ENCODE measurements at regions not wholly inside any gene's neighbourhood (a gene's known extent, or its start where the extent isn't known, plus 50 kb on each side); places are given as distances from the start of the nearest gene placed in this dataset.

GRCh38 chr4:57318703-57319102 is 208.5 kb upstream of the IGFBP7 start:
- Histone ChIP-seq H3F3A (ENCODE audit: control insufficient read depth, insufficient read depth) (no peaks in the 10 kb centered on the region), H3K79me2 (ENCODE audit: control insufficient read depth, low read length) (no peaks in the 10 kb centered on the region), H3K9me3 (ENCODE audit: control insufficient read depth, insufficient read depth, low read length) (no peaks in the 10 kb centered on the region), H3K4me3 (ENCODE audit: low read length) (no peak overlapping the region), H3K9me2 (replicated peaks; ENCODE audit: control insufficient read depth, low read length) (no peaks in the 10 kb centered on the region), H3K27me3 (ENCODE audit: control insufficient read depth, low read length) (0 out of 2 replicates have a peak, but pooled peaks cover 3% of the 10 kb centered on the region), H3K4me2 (ENCODE audit: low read length) (no peak overlapping the region), H3K27ac (ENCODE audit: low read depth, low read length) (no peak overlapping the region), H3K4me1 (ENCODE audit: control insufficient read depth, low read length) (no peaks in the 10 kb centered on the region), H3K36me3 (ENCODE audit: control insufficient read depth, low read length) (no peaks in the 10 kb centered on the region), H4K20me1 (ENCODE audit: control insufficient read depth, insufficient read depth, low read depth, low read length) (no peaks in the 10 kb centered on the region)
- TF ChIP-seq EZH2phosphoT487 (IDR thresholded peaks at IDR 0.05; ENCODE audit: borderline replicate concordance, low read length): no peak
- TF ChIP-seq, protein P1, sequence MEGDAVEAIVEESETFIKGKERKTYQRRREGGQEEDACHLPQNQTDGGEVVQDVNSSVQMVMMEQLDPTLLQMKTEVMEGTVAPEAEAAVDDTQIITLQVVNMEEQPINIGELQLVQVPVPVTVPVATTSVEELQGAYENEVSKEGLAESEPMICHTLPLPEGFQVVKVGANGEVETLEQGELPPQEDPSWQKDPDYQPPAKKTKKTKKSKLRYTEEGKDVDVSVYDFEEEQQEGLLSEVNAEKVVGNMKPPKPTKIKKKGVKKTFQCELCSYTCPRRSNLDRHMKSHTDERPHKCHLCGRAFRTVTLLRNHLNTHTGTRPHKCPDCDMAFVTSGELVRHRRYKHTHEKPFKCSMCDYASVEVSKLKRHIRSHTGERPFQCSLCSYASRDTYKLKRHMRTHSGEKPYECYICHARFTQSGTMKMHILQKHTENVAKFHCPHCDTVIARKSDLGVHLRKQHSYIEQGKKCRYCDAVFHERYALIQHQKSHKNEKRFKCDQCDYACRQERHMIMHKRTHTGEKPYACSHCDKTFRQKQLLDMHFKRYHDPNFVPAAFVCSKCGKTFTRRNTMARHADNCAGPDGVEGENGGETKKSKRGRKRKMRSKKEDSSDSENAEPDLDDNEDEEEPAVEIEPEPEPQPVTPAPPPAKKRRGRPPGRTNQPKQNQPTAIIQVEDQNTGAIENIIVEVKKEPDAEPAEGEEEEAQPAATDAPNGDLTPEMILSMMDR (IDR thresholded peaks at IDR 0.05; ENCODE audit: low read depth, low read length, poor library complexity, severe bottlenecking): no peak

DNA sequence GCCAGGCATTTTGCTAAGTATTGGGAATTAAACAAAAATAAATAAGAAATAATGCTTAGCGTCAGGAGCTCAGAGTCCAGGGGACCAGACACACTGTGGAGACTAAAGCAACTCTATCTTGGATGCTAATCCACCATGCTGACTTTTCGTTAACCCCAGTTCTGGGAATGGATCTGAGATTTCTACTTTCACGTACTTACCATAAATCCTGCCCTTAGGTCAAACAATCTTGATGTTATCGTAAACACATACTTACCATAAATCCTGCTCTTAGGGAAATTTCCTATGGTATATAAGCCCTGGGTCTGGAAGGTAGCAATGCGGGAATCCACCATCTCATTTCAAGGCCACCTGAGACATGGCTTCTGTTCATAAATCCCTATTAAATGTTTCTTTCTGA is 204.5 kb upstream of the IGFBP7 start:
- H4K20me1 ChIP-seq (ENCODE audit: control insufficient read depth, insufficient read depth, low read depth, low read length): no peaks in the 10 kb centered on the region
- H3K4me3 ChIP-seq (ENCODE audit: low read length): no peak overlapping the region
- no peaks in the 10 kb centered on the region for H3K79me2 ChIP-seq (ENCODE audit: control insufficient read depth, low read length)
- no peak for TF ChIP-seq EZH2phosphoT487 (IDR thresholded peaks at IDR 0.05; ENCODE audit: borderline replicate concordance, low read length)
- TF ChIP-seq, protein P1 (IDR thresholded peaks at IDR 0.05; ENCODE audit: low read depth, low read length, poor library complexity, severe bottlenecking): no peak
- no peak overlapping the region for H3K4me2 ChIP-seq (ENCODE audit: low read length)
- no peak overlapping the region for H3K27ac ChIP-seq (ENCODE audit: low read depth, low read length)
- no peaks in the 10 kb centered on the region for H3K9me2 ChIP-seq (replicated peaks; ENCODE audit: control insufficient read depth, low read length)
- no peaks in the 10 kb centered on the region for H3K9me3 ChIP-seq (ENCODE audit: control insufficient read depth, insufficient read depth, low read length)
- H3K4me1 ChIP-seq (ENCODE audit: control insufficient read depth, low read length): no peaks in the 10 kb centered on the region
- H3K36me3 ChIP-seq (ENCODE audit: control insufficient read depth, low read length): no peaks in the 10 kb centered on the region
- no peaks in the 10 kb centered on the region for H3F3A ChIP-seq (ENCODE audit: control insufficient read depth, insufficient read depth)
- H3K27me3 ChIP-seq (ENCODE audit: control insufficient read depth, low read length): no peaks in the 10 kb centered on the region

DNA sequence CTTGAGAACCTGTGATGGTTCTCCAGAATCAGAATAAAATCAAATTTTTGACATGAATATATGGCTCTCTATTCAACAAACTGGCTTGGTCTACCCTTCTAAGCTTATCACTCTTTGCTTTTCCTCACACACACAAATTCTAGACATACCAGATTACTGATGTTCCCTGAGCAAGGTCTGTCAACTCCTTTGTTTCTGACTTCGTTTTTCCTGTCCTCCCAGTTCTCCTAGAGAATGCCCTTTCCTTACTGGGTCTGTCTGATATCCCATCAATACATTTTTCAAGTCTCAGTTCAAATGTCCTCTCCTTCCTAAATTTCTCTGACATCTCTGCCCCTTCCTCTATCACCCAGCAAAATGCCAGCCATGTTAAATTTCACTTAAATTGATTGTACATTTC is 202.1 kb upstream of the IGFBP7 start:
- H3K9me3 ChIP-seq (ENCODE audit: control insufficient read depth, insufficient read depth, low read length): no peaks in the 10 kb centered on the region
- H3K4me3 ChIP-seq (ENCODE audit: low read length): no peak overlapping the region
- no peaks in the 10 kb centered on the region for H4K20me1 ChIP-seq (ENCODE audit: control insufficient read depth, insufficient read depth, low read depth, low read length)
- H3K4me2 ChIP-seq (ENCODE audit: low read length): no peak overlapping the region
- no peaks in the 10 kb centered on the region for H3K9me2 ChIP-seq (replicated peaks; ENCODE audit: control insufficient read depth, low read length)
- H3K36me3 ChIP-seq (ENCODE audit: control insufficient read depth, low read length): no peaks in the 10 kb centered on the region
- no peak overlapping the region for H3K27ac ChIP-seq (ENCODE audit: low read depth, low read length)
- no peaks in the 10 kb centered on the region for H3K4me1 ChIP-seq (ENCODE audit: control insufficient read depth, low read length)
- no peaks in the 10 kb centered on the region for H3K79me2 ChIP-seq (ENCODE audit: control insufficient read depth, low read length)
- TF ChIP-seq EZH2phosphoT487 (IDR thresholded peaks at IDR 0.05; ENCODE audit: borderline replicate concordance, low read length): no peak
- TF ChIP-seq, protein P1 (IDR thresholded peaks at IDR 0.05; ENCODE audit: low read depth, low read length, poor library complexity, severe bottlenecking): no peak
- no peaks in the 10 kb centered on the region for H3K27me3 ChIP-seq (ENCODE audit: control insufficient read depth, low read length)
- no peaks in the 10 kb centered on the region for H3F3A ChIP-seq (ENCODE audit: control insufficient read depth, insufficient read depth)

DNA sequence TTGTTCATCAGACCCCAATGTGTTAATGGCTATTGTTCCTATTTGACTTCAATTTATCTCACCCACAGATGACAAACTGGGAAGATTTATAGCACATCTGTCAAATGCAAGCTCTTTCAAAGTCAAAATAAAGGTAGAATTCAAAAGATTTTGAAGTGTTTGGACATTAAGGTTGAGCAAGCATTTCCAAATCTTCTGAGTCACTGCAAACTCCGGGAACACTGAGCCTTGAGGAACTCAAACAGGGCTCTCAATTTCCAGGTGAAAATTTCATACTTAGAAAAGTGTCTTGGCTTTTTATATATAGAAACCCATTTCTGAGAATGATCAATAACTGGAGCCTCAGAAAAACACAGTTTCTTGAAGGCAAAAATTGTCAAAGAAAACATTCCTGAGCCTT is 199.5 kb upstream of the IGFBP7 start:
- no peak overlapping the region for H3K4me2 ChIP-seq (ENCODE audit: low read length)
- no peaks in the 10 kb centered on the region for H3K36me3 ChIP-seq (ENCODE audit: control insufficient read depth, low read length)
- no peaks in the 10 kb centered on the region for H3K4me1 ChIP-seq (ENCODE audit: control insufficient read depth, low read length)
- no peaks in the 10 kb centered on the region for H4K20me1 ChIP-seq (ENCODE audit: control insufficient read depth, insufficient read depth, low read depth, low read length)
- no peak overlapping the region for H3K4me3 ChIP-seq (ENCODE audit: low read length)
- no peaks in the 10 kb centered on the region for H3K27me3 ChIP-seq (ENCODE audit: control insufficient read depth, low read length)
- no peak overlapping the region for H3K27ac ChIP-seq (ENCODE audit: low read depth, low read length)
- no peaks in the 10 kb centered on the region for H3F3A ChIP-seq (ENCODE audit: control insufficient read depth, insufficient read depth)
- no peaks in the 10 kb centered on the region for H3K79me2 ChIP-seq (ENCODE audit: control insufficient read depth, low read length)
- H3K9me3 ChIP-seq (ENCODE audit: control insufficient read depth, insufficient read depth, low read length): no peaks in the 10 kb centered on the region
- TF ChIP-seq, protein P1 (IDR thresholded peaks at IDR 0.05; ENCODE audit: low read depth, low read length, poor library complexity, severe bottlenecking): no peak
- no peak for TF ChIP-seq EZH2phosphoT487 (IDR thresholded peaks at IDR 0.05; ENCODE audit: borderline replicate concordance, low read length)
- H3K9me2 ChIP-seq (replicated peaks; ENCODE audit: control insufficient read depth, low read length): no peaks in the 10 kb centered on the region

Measured in DOHH2 (cell line).